ENCODE measurements at regions not wholly inside any gene's neighbourhood (a gene's known extent, or its start where the extent isn't known, plus 50 kb on each side); places are given as distances from the start of the nearest gene placed in this dataset.

DNA sequence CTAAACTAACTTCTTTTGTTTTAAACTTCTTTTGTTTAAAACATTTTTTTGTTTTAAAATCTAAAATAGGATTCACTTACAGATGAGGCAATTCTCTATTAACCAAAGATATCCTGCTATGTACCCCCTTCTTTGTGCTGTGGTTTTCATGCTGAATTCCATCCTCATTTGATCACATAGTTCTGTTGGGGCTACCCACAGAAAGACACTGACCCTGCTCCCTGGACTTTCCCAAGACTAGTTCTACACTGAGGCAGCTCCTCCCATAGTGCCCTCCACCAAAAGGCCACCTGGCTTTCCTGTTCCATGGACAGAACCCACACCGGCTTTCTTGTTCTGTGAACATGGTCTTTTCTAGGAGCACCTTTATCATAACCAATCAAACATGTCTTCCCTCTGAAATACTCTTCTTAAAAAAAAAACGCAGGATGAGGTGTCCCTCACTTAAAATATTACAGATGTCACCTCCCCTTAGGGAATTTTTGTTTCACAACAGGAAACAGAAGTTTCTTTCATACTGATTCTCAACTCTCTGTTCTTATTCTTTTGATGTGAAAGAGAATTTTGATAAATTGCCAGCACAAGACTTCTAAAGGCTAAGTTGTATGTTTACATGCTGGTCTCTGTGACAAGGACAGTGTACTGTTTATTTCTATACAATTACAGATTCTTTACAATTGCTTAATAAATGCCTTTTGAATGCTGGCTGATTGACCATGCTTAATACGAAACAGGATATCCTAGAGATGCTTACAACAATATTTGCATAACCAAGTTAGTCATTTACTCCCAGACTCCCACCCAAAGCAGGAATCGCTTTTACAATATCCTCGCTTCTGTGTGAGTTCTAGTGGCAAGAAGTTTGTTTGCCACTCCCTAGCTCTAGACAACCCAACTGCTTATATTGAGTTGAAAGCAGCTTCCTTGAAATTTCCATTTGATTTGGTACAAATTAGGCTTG is 300.4 kb downstream of the DTWD2 start:
- no peak for DNase-seq (ENCODE audit: low spot score)

DNA sequence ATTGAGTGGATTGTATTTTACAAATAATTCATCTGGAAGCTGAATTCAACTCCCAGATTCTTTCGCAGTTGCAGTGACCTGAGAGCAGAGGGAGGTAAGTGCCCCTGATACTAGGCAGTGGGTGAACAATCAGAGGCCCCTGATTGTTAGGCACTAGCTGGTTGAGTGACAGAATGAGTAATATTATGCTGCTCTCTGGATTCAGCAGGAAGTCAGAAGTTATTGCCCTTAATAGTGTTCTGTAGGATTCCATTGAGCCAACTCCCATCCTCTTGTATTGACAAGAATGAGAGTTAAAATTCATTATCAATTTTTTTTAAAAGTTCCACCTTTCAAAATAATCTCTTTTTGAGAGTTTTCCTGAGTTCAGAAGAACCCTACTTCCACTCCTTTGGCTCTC is 301.2 kb downstream of the DTWD2 start:
- DNase-seq (ENCODE audit: low spot score), result no peak

DNA sequence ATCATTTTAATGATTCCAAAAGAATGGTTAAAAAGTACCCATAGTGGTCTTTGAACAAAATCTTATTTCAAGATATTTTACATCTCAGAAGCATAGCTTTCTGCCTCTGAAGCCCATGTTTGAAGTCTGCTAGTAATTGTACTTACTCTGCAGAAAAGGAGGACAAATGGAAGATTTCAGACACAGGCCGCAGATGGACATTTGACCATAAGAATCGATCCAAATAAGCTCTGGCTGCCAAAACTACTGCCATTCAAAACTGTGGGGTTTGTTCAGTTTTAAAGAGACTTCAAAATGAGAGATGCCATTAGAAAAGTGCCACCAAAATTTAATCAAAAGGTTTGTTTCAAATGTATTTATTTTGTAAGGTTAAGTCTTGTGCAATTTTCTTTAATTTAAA is 306.7 kb downstream of the DTWD2 start:
- no peak for DNase-seq (ENCODE audit: low spot score)

DNA sequence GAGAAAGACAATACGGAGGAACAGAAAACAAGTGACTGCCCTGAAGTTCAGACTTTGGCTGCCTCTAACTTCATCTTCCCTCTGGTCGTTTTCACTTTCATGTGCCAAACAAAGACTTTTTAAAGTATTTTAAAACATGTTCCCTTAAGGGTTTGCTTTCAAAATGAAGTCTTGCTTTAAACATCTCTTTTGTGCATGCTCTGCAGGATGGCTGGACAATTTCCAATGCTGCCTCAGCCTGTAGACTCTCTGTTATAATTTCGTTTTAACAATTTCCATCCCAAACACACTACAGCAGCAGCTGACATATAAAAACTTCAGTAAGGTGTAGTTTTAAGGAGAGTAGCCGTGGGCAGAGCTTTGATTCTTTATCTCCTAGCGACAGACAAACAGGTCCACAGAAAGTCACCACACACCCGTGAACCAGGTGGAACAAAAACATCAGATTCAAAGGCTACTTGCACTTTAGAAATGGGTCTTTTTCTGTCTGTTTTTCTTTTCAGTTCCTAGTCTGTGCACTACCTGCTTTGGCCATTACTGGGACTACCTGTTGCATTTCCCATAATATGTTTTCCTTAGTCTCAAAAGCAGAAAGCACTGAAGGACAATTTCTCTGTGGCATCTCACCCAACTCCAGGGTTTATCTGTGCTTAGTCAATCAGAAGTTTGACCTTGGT is 308.9 kb downstream of the DTWD2 start:
- no peak for DNase-seq (ENCODE audit: low spot score)

DNA sequence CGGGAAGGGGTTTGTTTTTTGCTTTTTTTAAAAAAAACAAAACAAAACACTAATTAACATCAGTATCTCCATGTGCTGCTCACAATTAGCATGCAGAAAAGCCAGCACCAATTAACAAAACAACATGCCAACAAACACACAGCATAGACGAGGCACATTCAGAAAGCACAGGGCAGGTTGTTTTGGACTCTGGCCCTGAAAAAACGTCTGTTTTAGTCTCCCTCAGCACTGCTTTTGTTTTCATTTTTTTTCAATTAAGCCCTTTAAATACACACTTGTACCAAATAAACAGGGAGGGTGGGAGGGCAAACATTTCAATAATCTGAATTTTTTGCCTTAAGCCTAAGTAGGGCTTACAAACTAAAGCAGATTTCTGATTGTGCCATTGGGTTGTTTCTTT is 309.6 kb downstream of the DTWD2 start:
- DNase-seq (ENCODE audit: low spot score), result no peak

DNA sequence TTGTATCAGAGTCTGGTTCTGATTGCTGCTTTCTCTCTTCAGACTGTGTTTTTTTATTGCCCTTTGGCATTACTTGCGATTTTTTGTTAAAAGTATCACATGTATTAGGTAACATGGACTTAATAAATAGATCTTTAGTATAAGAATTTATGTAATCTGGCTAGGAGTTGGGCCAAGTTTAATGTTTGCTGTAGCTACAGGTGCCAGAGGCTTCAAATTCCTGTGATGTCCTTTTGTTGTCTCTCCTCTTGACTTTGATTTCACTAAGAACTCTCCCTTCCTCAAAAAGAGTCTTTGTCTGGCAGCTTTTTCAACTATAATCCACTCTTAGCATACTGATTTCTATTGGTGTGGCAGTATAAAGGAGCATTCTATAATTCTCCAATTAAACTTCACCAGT is 313.1 kb downstream of the DTWD2 start:
- no peak for DNase-seq (ENCODE audit: low spot score)

DNA sequence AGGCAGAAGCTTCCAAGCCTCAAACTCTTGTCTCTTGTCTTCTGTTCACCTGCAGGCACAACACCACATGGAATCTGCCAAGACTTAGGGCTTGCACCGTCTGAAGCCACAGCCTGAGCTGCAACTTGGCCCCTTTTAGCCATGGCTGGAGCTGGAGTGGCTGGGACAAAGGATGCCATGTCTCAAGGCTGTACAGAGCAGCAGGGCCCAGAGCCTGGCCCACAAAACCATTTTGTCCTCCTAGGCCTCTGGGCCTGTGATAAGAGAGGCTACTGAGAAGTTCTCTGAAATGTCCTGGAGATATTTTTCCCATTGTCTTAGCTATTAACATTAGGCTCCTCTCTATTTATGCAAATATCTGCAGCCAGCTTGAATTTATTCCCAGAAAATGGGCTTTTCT is 330.8 kb downstream of the DTWD2 start:
- no peak for DNase-seq (ENCODE audit: low spot score)

DNA sequence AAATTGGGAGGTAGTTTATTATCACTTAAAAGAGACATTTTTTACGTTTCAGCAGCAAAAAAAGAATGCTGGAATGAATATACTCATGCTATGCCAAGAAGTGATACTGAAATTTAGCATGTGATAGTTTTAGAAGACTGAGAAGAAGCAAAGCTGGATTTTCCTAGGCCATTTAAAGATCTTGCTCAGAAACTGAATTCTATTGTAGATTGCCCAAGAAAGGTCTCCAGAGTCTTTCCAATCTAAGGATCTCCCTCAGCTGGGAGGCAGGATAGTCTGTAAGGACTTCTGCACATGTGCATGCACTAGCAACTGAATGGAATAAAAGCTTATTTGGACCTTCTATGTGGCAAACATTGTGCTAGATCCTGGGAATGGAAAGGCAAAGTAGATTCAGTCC is 334.5 kb downstream of the DTWD2 start:
- DNase-seq (ENCODE audit: low spot score), result no peak

DNA sequence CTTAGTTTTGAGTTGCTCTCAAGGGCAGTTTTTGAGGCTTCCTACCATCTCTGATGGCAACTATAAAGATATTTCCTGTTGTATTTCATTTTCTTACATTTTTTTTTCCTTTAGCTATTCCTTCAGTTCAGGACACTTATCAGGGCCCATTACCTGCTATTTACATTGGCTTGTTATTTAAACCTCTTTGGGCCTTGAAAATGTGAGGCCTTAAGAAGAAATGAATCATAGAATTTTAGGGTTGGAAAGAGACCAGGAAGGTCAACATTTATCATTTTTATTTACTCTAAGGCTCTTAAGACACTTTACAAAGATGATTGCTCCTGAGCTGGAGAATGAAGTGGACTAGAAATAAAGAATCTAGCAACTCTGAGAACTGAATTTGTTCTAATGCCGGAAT is 335.2 kb downstream of the DTWD2 start:
- no peak for DNase-seq (ENCODE audit: low spot score)

DNA sequence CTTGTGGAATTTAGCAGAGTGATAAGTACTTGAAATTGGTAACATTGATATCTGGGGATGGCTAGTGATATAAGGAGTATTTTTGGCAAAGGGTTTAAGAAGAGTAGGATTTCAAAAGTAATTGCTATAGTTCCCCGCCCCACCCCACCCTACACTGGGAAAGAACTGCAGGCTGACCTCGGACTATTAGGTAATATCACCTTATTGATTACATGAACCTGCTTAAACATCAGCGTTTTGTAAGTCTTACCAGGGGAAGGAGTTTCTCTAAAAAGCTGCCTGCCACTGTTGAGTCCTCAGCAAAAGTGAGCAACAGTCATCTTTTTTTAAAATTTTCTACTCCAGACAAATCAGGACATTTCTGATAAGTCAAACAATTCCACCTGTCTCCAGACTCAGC is 337.3 kb downstream of the DTWD2 start:
- DNase-seq (ENCODE audit: low spot score), result no peak

DNA sequence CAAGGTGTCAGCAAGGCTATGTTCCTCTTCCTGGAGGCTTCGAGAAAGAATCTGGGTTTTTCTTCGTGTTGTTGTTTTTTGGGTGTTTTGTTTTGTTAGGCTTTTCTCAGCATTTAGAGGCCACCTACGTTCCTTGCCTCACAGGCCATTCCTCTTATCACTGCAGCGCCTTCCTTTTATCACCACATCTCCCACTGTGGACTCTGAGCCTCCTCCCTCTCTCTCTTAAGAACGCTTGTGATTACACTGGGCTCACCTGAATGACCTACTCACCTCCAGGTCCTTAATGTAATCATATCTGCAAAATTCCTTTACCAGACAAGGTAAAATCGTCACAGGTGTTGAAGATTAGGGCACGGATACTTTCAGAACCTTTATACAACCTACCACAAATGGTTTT is 340.8 kb downstream of the DTWD2 start:
- no peak for DNase-seq (ENCODE audit: low spot score)

DNA sequence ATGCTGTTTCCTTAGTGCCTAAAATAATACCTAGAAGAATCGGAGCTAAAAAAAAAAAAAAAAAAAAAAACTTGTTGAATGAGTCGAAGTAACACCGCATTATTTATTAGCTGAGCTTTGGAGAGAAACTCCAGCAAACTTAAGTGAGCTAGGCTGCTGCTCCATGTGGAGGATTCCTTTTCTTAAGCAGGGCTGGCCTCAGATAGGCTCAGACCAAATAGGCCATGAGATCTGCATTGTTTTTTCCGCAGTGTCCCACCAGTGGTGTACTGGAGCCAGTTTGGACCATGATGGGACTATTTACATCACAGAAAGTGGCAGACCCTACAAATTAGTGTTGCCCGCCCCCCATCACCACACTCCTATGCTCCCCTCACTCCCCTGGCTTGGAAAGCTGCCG is 341.4 kb downstream of the DTWD2 start:
- no peak for DNase-seq (ENCODE audit: low spot score)

DNA sequence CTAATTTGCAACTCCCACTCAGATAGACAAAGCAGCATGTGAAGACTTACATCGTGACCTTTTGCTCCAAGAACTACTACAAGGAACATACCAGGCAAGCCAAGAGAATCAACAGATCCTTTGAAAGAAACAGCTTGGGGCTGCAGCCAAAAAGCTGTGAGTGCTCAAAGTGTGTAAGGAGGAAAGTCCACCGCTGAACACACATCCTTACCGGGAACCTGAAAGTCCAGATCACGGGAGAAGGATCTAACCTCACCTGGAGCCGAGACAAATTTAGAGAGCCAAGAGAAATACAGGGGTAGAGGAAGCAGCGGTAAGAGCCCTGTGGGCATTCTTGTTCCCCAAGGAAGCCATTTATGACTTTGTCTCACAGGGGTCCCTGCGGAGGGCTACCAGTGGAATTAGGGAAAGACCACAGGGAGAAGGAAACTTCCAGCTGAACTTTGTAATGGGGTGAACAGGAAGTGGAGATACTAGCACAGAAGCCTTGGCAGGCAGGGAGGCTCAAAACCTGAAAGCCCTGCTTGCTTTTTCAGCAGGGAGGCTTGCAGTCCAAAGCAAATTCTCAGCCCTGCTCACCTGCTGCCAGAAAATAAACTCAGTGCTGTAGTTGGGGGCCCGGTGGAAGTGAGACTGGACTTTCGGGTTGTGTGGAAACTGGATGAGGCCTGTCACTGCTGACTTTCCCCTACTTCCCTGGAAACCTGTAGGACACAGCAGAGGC is 350.2 kb downstream of the DTWD2 start:
- DNase-seq (ENCODE audit: low spot score), result no peak

DNA sequence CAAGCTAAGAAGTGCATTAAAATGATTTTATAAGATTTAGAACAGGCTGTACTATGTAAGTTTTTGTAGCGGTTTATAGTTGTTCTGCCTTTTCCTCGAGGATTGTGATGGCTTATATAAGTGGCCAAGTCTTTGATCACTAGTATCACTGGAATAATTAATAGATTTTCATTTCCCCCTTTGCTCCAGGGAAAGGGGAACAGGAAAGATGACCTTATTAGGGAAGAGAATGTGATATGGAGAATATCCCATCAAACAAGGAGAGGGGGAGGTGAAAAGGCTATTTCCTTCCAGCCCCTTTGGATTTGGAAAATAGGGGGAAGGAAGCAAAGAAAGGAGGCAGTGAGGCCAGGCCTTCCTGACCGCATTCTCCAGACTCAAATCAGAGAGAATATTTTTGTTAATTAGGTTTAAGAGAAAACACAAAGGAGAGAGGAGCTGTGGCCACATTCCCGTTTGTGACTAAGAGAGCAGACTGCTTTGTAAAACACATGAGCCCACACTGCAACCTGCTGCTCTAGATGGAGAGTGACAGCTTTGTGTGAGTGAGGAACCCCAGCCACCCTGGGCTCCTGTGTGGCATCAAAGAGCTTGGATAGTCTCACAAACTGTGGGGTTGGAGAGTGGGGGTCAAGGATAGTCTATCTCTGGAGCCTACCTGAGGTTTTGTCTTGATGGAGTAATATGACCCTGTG is 359.5 kb downstream of the DTWD2 start:
- no peak for DNase-seq (ENCODE audit: low spot score)

DNA sequence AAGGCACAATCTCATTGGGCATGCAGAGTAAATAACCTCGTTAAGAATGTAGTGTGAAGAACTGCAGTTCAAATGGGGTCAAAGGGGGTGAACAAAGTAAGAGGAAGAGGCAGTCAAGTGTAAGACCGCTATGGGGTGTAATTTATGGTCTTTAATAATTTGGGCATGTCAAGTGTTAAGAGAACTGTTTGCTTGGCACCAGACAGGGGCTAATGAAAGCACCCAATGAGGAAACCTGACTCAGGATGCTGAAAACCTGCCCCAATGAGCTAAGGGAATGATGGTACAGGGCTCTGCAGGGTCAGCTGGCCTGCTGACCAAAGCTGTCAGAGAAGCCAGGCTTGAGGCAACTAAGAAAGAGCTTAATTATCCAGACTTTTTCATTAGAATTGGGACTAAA is 368.1 kb downstream of the DTWD2 start:
- no peak for DNase-seq (ENCODE audit: low spot score)

DNA sequence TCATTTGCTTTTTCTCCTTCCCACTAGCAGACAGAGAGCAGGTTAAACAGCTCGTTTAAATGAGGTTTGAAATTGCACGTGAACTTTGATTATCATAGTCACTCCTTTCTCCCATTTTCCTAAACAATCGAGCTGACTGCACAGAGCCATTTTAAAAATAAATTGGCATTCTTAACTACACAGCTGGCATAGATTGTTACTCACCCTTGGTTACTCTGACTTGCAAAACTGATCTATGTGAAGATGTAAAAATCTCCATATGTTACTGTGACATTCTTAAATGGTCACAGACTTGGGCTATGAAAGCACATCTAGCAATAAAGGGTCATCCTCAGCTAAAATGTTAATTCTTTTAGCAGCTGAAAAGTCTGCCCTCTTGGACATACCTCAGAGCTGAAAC is 368.5 kb downstream of the DTWD2 start:
- DNase-seq (ENCODE audit: low spot score), result no peak

DNA sequence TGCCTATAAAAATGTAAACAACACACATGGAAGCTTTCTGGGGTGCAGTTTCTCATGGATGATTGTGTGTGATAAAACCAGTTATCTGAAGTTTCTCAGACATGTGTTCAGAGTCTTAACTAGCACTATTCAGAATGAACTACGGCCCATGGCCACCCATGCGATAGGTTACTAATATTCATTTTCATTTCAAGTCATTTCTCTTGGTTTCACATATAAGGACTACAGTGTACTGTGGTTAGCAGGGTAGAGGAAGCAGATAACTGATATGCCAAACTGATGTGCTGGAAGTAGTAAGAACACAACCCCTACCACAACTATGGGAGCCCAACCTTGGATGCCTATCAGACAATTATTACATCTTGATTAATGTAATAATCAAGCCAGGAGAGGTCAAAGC is 372.1 kb downstream of the DTWD2 start:
- DNase-seq (ENCODE audit: low spot score), result no peak

DNA sequence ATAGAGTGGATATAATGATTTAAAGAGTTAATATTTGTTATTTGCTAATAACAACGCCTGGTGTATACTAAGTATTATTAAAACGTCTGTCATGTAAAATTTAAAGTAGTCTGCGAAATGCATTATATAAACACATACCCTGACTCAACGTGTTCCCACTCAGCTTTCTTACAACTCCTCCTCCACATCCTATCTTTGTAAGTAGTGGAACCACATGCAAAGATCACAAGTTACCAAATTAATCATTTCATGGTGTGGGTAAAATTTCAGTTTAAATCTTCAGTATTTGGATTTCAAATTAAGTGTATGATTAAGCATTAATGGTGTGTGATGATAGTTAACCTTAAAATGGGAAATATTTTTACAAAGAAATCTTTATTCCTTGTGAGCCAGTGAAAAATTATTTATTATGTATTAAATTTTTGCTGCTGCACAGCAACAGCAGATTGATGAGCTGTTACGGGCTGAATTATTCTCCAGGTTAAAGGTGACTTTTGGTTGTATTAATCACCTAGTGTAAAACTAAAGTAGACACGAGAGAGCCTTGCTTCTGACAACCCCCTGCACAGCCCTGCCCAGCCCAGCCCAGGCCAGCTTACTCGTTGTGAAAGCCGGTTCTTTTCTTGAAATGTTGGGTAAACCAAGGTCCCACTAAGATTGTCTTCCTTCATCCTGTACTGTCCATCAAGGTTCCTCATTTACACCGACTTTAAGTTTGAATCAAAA is 373.5 kb downstream of the DTWD2 start:
- DNase-seq (ENCODE audit: low spot score), result no peak

DNA sequence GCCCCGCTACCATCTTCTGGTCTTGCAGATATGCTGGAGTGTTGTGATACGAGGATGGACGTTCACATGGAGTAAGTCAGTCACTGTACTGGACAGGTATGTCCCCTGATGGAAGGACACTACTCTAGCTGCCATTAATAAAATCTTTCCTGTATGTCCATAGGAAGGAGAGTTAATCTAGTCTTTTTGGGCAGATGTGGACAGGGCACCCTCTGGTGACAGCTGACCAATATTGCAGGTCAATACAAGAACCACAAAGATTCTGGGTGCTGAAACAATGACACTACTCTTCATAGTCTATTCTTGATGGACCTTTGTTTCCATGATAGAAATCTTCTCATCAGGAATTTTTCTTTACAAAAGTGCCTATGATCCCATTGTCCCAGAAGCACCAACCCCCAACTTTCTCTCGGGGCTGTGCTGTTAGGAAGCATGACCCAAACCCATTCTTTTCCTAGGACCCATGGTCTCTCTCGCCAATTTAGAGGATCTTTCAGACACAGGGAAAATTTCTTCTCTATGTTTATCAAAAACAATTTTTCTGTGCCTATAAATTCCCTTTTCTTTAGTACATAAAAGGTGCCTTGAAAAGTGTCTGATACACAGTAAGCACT is 376.9 kb downstream of the DTWD2 start:
- DNase-seq (ENCODE audit: low spot score), result peak; percentile 2

DNA sequence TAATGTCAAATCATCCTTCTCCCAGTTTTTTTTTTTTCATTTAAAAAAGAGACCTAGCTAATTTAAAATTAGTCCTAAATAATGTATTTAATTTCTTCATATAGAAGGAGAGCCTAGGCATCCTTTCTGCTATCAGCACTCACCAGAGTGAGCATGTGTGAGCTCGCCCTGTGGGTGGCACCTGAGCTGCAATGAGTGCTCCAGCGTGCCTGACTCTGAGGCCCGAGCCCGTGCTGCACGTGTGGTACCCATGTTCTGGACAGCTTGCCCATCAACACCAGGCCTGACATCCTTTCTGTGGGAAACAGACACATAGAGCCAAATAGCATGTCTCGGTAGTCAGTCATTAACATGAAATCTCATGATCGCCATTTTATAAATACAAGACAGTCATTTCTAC is 381.4 kb downstream of the DTWD2 start:
- DNase-seq (ENCODE audit: low spot score), result no peak

DNA sequence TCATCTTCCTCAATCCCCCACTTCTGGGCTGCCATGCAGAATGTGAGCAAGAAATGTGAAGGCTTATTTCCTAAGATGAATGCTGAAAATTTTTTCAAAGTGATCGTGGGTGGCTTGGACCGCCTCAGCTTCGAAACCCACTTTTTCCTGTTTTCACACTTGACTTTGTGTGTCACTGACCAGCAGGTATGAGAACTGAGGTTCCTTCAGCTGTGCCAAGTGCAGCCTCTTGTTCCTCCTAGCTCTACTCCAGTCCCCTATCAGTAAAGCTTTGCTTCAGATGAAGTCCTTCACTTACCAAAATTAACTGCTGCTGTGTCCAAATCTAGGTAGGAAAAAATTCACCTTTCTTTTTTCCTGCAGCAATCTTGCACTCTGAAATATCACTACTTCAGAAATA is 382.6 kb downstream of the DTWD2 start:
- DNase-seq (ENCODE audit: low spot score), result no peak
